Skeletal muscle satellite cell (primary cell): ENCODE measurements at regions not wholly inside any gene's neighbourhood (a gene's known extent, or its start where the extent isn't known, plus 50 kb on each side); places are given as distances from the start of the nearest gene placed in this dataset.

Experiments
- H3K27me3 ChIP-seq: 2 replicates; pipeline ENCODE4 v1.7.0; 2013; ENCODE audit warnings: low read length; ENCODE audit not compliant: control insufficient read depth, insufficient read depth
- H3K36me3 ChIP-seq: 2 replicates; pipeline ENCODE4 v1.7.0; 2013; ENCODE audit warnings: mild to moderate bottlenecking, control low read depth, low read length; ENCODE audit not compliant: insufficient read depth
- H3K4me1 ChIP-seq: 2 replicates; pipeline ENCODE4 v1.7.0; 2013; ENCODE audit warnings: low read length; ENCODE audit not compliant: control insufficient read depth, insufficient read depth
- H3K4me2 ChIP-seq: 2 replicates; pipeline ENCODE4 v1.7.0; 2013; ENCODE audit warnings: mild to moderate bottlenecking, low read length
- H3K4me3 ChIP-seq: 2 replicates; pipeline ENCODE4 v1.7.0; 2013; ENCODE audit warnings: low read length
- H3K9ac ChIP-seq: 2 replicates; pipeline ENCODE4 v1.7.0; 2013; ENCODE audit warnings: mild to moderate bottlenecking, low read depth, low read length, moderate library complexity
- H3K9me3 ChIP-seq: replicated peaks from 2 replicates; pipeline ENCODE4 v1.7.0; 2013; ENCODE audit warnings: mild to moderate bottlenecking, control low read depth, low read length

GRCh38 chr5:39816866-39817265 is 392.1 kb upstream of the DAB2 start:
- H3K4me2 ChIP-seq: no peak overlapping the region
- H3K9ac ChIP-seq: no peak overlapping the region
- H3K4me1 ChIP-seq: peaks cover 8% of the 10 kb centered on the region
- no peak overlapping the region for H3K4me3 ChIP-seq
- H3K36me3 ChIP-seq: no peaks in the 10 kb centered on the region
- H3K27me3 ChIP-seq: no peaks in the 10 kb centered on the region
- no peaks in the 10 kb centered on the region for H3K9me3 ChIP-seq

DNA sequence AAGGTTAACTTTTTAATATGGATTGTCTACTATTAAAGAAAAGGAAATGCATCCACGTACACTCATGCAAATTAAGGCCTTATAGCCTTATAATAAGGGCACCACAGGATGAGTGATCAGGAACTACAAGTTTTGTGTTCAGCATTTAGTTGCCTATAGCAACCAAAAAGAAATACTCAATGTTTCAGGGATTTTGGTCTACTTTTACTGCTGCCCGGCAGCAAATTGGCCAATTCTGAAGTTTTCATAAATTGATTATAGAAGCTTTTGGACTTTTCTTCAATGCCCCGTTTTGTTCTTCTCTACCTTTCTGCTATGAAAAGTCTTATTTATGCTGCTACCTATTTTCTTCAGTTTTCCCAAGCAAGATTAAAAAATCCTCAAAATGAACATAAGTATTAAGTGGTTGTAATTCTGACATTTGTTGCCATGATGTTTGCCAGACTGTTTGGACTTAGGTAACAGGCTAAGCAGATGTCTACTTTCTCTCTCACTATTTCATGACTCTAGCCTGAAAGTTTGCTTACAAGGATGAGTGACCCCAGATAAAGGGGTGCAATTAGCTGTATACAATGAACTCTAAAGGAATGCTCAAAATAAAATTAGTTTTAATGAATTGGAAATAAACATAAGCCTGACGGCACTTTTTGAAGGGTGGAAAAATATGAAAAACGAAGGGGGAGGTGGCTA is 391.5 kb upstream of the DAB2 start:
- H3K4me3 ChIP-seq: no peak overlapping the region
- no peaks in the 10 kb centered on the region for H3K9me3 ChIP-seq
- no peaks in the 10 kb centered on the region for H3K36me3 ChIP-seq
- no peak overlapping the region for H3K4me2 ChIP-seq
- no peaks in the 10 kb centered on the region for H3K27me3 ChIP-seq
- peaks cover 2% of the 10 kb centered on the region for H3K4me1 ChIP-seq
- H3K9ac ChIP-seq: no peak overlapping the region

DNA sequence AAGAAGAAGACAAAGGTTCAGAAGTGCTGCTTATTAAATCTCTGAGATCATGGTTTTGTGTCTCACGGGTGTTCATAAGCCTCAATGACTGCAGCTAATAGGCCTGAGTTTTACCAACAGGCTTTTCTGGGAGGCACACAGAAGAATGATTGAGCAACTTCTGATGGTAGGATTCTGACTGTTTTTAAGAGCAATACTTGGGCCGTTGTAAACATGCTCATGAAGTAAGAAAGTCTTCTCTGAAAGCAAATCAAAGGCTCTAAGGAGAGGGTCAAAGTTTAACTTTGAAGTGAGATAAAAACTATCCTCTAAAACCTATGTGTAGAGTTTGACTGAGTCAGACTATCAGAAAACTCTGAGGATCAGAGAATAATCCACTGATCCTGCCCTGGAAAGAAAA is 390.9 kb upstream of the DAB2 start:
- no peak overlapping the region for H3K4me3 ChIP-seq
- H3K4me2 ChIP-seq: no peak overlapping the region
- H3K27me3 ChIP-seq: no peaks in the 10 kb centered on the region
- H3K9ac ChIP-seq: no peak overlapping the region
- no peaks in the 10 kb centered on the region for H3K9me3 ChIP-seq
- no peaks in the 10 kb centered on the region for H3K4me1 ChIP-seq
- no peaks in the 10 kb centered on the region for H3K36me3 ChIP-seq

- Histone ChIP-seq H3K4me2 (no peak overlapping the region), H3K9me3 (no peaks in the 10 kb centered on the region)
Measured at GRCh38 chr5:39811381-39811780, 386.6 kb upstream of the DAB2 start.

DNA sequence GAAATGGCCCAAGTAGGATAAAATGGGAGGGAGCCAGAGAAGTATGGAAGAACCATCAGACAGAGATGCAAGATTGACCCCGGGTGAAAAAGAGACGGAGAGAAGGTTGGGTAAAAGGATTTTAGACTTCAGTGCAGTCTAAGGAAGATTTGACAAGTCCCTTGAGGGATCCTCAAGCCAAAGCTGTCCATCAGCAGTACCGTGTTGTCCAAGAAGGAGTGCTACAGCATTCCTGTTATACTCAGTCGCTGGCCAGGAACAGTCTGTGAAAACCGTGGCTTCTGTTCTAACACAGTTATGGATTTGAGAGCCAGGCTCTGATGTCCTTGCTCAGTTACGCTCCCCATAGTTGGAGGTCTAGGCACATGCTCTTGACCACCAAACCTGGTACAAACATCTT is 383.9 kb upstream of the DAB2 start:
- no peaks in the 10 kb centered on the region for H3K27me3 ChIP-seq
- H3K4me1 ChIP-seq: no peaks in the 10 kb centered on the region
- H3K4me3 ChIP-seq: no peak overlapping the region
- H3K36me3 ChIP-seq: no peaks in the 10 kb centered on the region
- no peaks in the 10 kb centered on the region for H3K9me3 ChIP-seq
- H3K4me2 ChIP-seq: no peak overlapping the region
- no peak overlapping the region for H3K9ac ChIP-seq

More at GRCh38 chr5:39811381-39811780, 386.6 kb upstream of the DAB2 start:
- H3K4me1 ChIP-seq: no peaks in the 10 kb centered on the region
- no peaks in the 10 kb centered on the region for H3K36me3 ChIP-seq
- no peaks in the 10 kb centered on the region for H3K27me3 ChIP-seq
- no peak overlapping the region for H3K4me3 ChIP-seq
- H3K9ac ChIP-seq: no peak overlapping the region

DNA sequence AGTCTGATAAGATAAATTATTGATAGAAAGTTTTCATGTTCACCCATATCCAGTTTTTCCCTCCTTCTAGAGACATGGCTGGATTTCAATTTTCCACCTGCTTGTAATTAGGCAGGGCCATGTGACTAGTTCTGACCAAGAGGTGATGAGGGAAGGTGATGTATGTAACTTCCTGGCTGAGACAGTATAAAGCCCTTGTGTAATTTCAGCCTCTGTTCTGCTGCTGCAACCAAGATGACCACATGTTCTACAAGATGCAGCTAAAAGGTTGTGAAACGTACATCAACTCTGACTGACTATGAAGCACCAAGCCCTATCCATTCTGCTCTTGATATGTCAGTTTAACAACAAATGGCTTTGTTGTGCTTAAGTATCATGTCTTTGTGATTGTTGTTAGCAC is 376.5 kb upstream of the DAB2 start:
- H3K36me3 ChIP-seq: no peaks in the 10 kb centered on the region
- H3K4me2 ChIP-seq: no peak overlapping the region
- peaks cover 12% of the 10 kb centered on the region for H3K4me1 ChIP-seq
- H3K9me3 ChIP-seq: no peaks in the 10 kb centered on the region
- H3K4me3 ChIP-seq: no peak overlapping the region
- H3K27me3 ChIP-seq: no peaks in the 10 kb centered on the region
- H3K9ac ChIP-seq: no peak overlapping the region

GRCh38 chr5:39800042-39800601 is 375.3 kb upstream of the DAB2 start:
- H3K9me3 ChIP-seq: no peaks in the 10 kb centered on the region
- H3K27me3 ChIP-seq: no peaks in the 10 kb centered on the region
- H3K4me2 ChIP-seq: no peak overlapping the region
- H3K9ac ChIP-seq: no peak overlapping the region
- no peaks in the 10 kb centered on the region for H3K36me3 ChIP-seq
- peaks cover 15% of the 10 kb centered on the region for H3K4me1 ChIP-seq
- no peak overlapping the region for H3K4me3 ChIP-seq

DNA sequence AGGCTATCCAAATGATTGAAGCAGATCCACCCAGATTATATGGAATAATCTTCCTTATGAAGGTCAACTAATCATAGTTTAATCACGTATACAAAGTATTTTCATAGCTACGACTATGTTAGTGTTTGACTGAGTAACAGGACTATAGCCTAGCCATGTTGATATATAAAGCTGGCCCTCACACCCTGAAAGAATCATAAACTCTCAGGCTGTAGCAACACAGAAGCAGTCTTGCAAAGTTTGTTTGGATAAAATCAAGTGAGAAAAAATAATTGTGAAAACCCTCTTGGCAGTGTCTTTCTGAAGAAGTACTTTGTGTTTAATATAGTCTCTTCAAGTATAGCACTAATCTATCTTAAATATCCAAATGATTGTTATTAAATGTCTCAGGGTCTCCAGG is 374.5 kb upstream of the DAB2 start:
- no peak overlapping the region for H3K4me3 ChIP-seq
- H3K4me1 ChIP-seq: peaks cover 23% of the 10 kb centered on the region
- no peak overlapping the region for H3K9ac ChIP-seq
- H3K4me2 ChIP-seq: no peak overlapping the region
- no peaks in the 10 kb centered on the region for H3K9me3 ChIP-seq
- no peaks in the 10 kb centered on the region for H3K27me3 ChIP-seq
- H3K36me3 ChIP-seq: no peaks in the 10 kb centered on the region

GRCh38 chr5:39794513-39795210 is 369.9 kb upstream of the DAB2 start:
- Histone ChIP-seq H3K36me3 (no peaks in the 10 kb centered on the region), H3K4me2 (peak overlapping the region; percentile 64), H3K4me1 (peaks cover 18% of the 10 kb centered on the region), H3K27me3 (no peaks in the 10 kb centered on the region), H3K4me3 (no peak overlapping the region), H3K9ac (peak overlapping the region; percentile 58), H3K9me3 (no peaks in the 10 kb centered on the region)

DNA sequence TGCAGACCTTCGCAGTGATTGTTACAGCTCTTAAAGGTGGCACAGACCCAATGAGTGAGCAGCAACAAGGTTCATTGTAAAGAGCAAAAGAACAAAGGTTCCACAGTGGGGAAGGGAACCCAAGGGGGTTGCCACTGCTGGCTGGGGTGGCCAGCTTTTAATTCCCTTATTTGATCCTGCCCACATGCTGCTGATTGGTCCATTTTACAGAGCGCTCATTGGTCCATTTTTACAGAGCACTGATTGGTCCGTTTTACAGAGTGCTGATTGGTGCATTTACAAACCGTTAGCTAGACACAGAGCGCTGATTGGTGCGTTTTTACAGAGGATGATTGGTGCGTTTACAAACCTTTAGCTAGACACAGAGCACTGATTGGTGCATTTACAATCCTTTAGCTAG is 360.6 kb upstream of the DAB2 start:
- Histone ChIP-seq H3K4me3 (no peak overlapping the region), H3K9ac (no peak overlapping the region), H3K4me2 (no peak overlapping the region), H3K4me1 (peaks cover 6% of the 10 kb centered on the region), H3K36me3 (no peaks in the 10 kb centered on the region), H3K27me3 (no peaks in the 10 kb centered on the region), H3K9me3 (no peaks in the 10 kb centered on the region)

- H3K4me3 ChIP-seq: no peak overlapping the region
- H3K4me2 ChIP-seq: peak overlapping the region; percentile 3
- no peak overlapping the region for H3K9ac ChIP-seq
- H3K9me3 ChIP-seq: no peaks in the 10 kb centered on the region
- H3K27me3 ChIP-seq: no peaks in the 10 kb centered on the region
- peaks cover 6% of the 10 kb centered on the region for H3K4me1 ChIP-seq
- H3K36me3 ChIP-seq: no peaks in the 10 kb centered on the region
Measured at GRCh38 chr5:39783756-39784421, 359.1 kb upstream of the DAB2 start.
